OCI-LY1 (cell line): ENCODE measurements at regions not wholly inside any gene's neighbourhood (a gene's known extent, or its start where the extent isn't known, plus 50 kb on each side); places are given as distances from the start of the nearest gene placed in this dataset.

Experiments
- H2AFZ ChIP-seq: fragments of 200-600 bp; sonication (generic), shearing (Covaris generic); 2 replicates; pipeline ENCODE4 v1.6.0; 2014; ENCODE audit warnings: antibody characterized with exemption, mild to moderate bottlenecking, low read length
- H3F3A ChIP-seq: fragments of 200-600 bp; sonication (generic), shearing (Covaris generic); 2 replicates; pipeline ENCODE4 v1.6.0; 2014; ENCODE audit warnings: mild to moderate bottlenecking, antibody characterized with exemption, low read length, moderate library complexity; ENCODE audit not compliant: insufficient read depth
- H3K27ac ChIP-seq: fragments of 200-600 bp; sonication (generic); 2 replicates; pipeline ENCODE4 v1.5.1; 2014; ENCODE audit warnings: low read length, mixed run types, mild to moderate bottlenecking, low read depth; ENCODE audit not compliant: poor library complexity, severe bottlenecking
- H3K27me3 ChIP-seq: fragments of 200-600 bp; sonication (generic); 2 replicates; pipeline ENCODE4 v1.6.0; 2014; ENCODE audit warnings: antibody characterized with exemption, mild to moderate bottlenecking, low read length, moderate library complexity; ENCODE audit not compliant: insufficient read depth
- H3K36me3 ChIP-seq: fragments of 200-600 bp; sonication (generic); 2 replicates; pipeline ENCODE4 v1.6.1; 2014; ENCODE audit warnings: mild to moderate bottlenecking, antibody characterized with exemption, low read length, moderate library complexity, mixed read lengths; ENCODE audit not compliant: insufficient read depth
- H3K4me1 ChIP-seq: fragments of 200-600 bp; sonication (generic); 2 replicates; pipeline ENCODE4 v1.5.1; 2014; ENCODE audit warnings: mild to moderate bottlenecking, low read length, moderate library complexity; ENCODE audit not compliant: insufficient read depth, severe bottlenecking
- H3K4me2 ChIP-seq: fragments of 200-600 bp; sonication (generic), shearing (Covaris generic); 2 replicates; pipeline ENCODE4 v1.6.1; 2014; ENCODE audit warnings: low read length
- H3K4me3 ChIP-seq: fragments of 200-600 bp; sonication (generic); 2 replicates; pipeline ENCODE4 v1.5.1; 2014; ENCODE audit warnings: low read length, low read depth, mild to moderate bottlenecking, mixed read lengths; ENCODE audit not compliant: poor library complexity, severe bottlenecking
- H3K79me2 ChIP-seq: fragments of 200-600 bp; shearing (Covaris generic); 2 replicates; pipeline ENCODE4 v1.6.1; 2016; ENCODE audit warnings: mixed run types, low read length, mixed read lengths; ENCODE audit not compliant: insufficient read depth
- H3K9ac ChIP-seq: fragments of 200-600 bp; sonication (generic), shearing (Covaris generic); 2 replicates; pipeline ENCODE4 v1.6.1; 2014; ENCODE audit warnings: mild to moderate bottlenecking, low read length, mixed read lengths
- H3K9me2 ChIP-seq: fragments of 200-600 bp; sonication (generic), shearing (Covaris generic); 2 replicates; pipeline ENCODE4 v1.6.1; 2014; ENCODE audit warnings: low read depth, mild to moderate bottlenecking, low read length, mixed read lengths
- H3K9me3 ChIP-seq: fragments of 200-600 bp; shearing (Covaris generic); 2 replicates; pipeline ENCODE4 v1.6.1; 2014; ENCODE audit warnings: low read length, mixed read lengths
- H4K20me1 ChIP-seq: fragments of 200-600 bp; sonication (generic), shearing (Covaris generic); 2 replicates; pipeline ENCODE4 v1.6.0; 2016; ENCODE audit warnings: mild to moderate bottlenecking, low read length; ENCODE audit not compliant: insufficient read depth
- EZH2 ChIP-seq: fragments of 200-600 bp; sonication (generic), shearing (Covaris generic); IDR thresholded peaks from 2 replicates; pipeline ENCODE4 v1.8.0; 2017; ENCODE audit warnings: borderline replicate concordance, mixed run types, mild to moderate bottlenecking, antibody characterized with exemption, low read length, moderate library complexity, mixed read lengths
- TF ChIP-seq, protein P1 (sequence below): fragments of 200-600 bp; sonication (generic), shearing (Covaris generic); IDR thresholded peaks from 2 replicates; pipeline ENCODE4 v1.5.1; 2017; ENCODE audit warnings: mild to moderate bottlenecking, antibody characterized with exemption, low read length, moderate library complexity, mixed read lengths

DNA sequence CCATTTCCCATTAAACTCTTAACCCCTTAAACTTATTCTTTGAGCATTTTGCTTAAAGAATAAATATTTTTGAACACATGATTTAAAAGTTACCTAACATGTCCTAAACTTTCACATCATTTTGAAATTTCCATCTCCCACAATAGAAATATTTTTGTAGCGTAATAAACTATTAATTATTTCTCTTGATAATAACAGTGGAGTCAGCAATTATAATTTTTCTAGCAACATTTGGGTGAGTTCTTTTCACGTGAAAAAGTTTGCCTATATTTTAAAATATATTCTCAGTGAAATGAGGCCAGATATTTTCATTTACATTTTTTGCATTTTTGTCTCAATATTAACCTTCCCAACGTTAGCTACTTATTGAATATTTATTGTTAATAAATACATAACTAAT lies 320.4 kb upstream of the CRIM1 start:
- no peak overlapping the region for H3K27ac ChIP-seq
- no peaks in the 10 kb centered on the region for H3K9me3 ChIP-seq
- no peaks in the 10 kb centered on the region for H3K4me1 ChIP-seq
- no peaks in the 10 kb centered on the region for H4K20me1 ChIP-seq
- no peak overlapping the region for H3K4me2 ChIP-seq
- H3K9ac ChIP-seq, result no peak overlapping the region
- H3K27me3 ChIP-seq, result no peaks in the 10 kb centered on the region
- TF ChIP-seq EZH2, result no peak
- TF ChIP-seq, protein P1, sequence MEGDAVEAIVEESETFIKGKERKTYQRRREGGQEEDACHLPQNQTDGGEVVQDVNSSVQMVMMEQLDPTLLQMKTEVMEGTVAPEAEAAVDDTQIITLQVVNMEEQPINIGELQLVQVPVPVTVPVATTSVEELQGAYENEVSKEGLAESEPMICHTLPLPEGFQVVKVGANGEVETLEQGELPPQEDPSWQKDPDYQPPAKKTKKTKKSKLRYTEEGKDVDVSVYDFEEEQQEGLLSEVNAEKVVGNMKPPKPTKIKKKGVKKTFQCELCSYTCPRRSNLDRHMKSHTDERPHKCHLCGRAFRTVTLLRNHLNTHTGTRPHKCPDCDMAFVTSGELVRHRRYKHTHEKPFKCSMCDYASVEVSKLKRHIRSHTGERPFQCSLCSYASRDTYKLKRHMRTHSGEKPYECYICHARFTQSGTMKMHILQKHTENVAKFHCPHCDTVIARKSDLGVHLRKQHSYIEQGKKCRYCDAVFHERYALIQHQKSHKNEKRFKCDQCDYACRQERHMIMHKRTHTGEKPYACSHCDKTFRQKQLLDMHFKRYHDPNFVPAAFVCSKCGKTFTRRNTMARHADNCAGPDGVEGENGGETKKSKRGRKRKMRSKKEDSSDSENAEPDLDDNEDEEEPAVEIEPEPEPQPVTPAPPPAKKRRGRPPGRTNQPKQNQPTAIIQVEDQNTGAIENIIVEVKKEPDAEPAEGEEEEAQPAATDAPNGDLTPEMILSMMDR, result no peak
- no peaks in the 10 kb centered on the region for H3F3A ChIP-seq
- no peaks in the 10 kb centered on the region for H3K79me2 ChIP-seq
- no peaks in the 10 kb centered on the region for H3K36me3 ChIP-seq
- no peak overlapping the region for H2AFZ ChIP-seq
- H3K4me3 ChIP-seq, result no peak overlapping the region
- H3K9me2 ChIP-seq, result no peaks in the 10 kb centered on the region

DNA sequence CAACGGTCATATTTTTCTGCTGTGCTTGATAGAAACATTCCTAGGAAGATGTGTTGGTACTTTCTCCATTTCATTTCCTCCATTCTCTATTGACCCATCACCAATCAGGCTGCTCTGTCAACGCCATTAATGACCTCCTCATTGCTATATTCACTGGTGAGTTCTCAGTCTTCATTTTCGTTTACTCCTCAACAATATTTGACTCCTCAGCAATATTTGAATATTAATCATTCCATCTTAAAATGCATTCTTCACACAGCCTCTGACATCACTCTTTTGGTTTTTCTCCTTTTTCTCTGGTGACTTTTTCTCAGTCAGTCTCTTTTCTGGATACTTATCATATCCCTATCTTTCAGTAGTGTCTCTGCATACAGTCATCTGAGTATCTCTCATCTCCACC lies 323.5 kb upstream of the CRIM1 start:
- Histone ChIP-seq H3K9ac (no peak overlapping the region), H3F3A (no peaks in the 10 kb centered on the region), H3K27me3 (no peaks in the 10 kb centered on the region), H3K4me3 (no peak overlapping the region), H2AFZ (no peak overlapping the region), H3K9me2 (no peaks in the 10 kb centered on the region), H3K9me3 (no peaks in the 10 kb centered on the region), H3K36me3 (no peaks in the 10 kb centered on the region), H3K4me2 (no peak overlapping the region), H3K79me2 (no peaks in the 10 kb centered on the region), H4K20me1 (no peaks in the 10 kb centered on the region), H3K4me1 (no peaks in the 10 kb centered on the region), H3K27ac (no peak overlapping the region)
- TF ChIP-seq, protein P1, result no peak
- TF ChIP-seq EZH2, result no peak

DNA sequence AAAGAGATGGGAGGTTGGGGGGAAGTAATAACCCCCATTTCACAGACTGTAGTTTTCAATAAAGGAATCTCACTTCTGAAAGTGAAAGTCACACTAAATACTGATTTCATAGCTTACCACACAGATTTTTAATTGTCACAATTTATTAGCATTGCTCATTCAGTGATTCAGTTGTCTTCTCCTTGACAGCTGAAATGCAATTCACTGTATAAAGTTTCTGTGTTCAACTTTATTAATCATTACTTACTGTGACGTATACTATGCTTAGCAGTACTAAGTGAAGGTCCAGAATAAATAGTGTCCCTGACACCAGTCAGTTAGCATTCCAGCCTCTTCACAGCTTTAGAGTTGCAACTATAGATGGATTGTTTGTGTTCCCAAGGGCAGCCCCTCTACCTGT lies 324.1 kb upstream of the CRIM1 start:
- Histone ChIP-seq H3K4me1 (no peaks in the 10 kb centered on the region), H3F3A (no peaks in the 10 kb centered on the region), H3K79me2 (no peaks in the 10 kb centered on the region), H3K4me2 (no peak overlapping the region), H3K27me3 (no peaks in the 10 kb centered on the region), H3K36me3 (no peaks in the 10 kb centered on the region), H3K9ac (no peak overlapping the region), H4K20me1 (no peaks in the 10 kb centered on the region), H3K4me3 (no peak overlapping the region), H2AFZ (no peak overlapping the region), H3K9me3 (no peaks in the 10 kb centered on the region), H3K27ac (no peak overlapping the region), H3K9me2 (no peaks in the 10 kb centered on the region)
- TF ChIP-seq, protein P1, result no peak
- TF ChIP-seq EZH2, result no peak
